ENCODE measurements at regions not wholly inside any gene's neighbourhood (a gene's known extent, or its start where the extent isn't known, plus 50 kb on each side); places are given as distances from the start of the nearest gene placed in this dataset.

DNA sequence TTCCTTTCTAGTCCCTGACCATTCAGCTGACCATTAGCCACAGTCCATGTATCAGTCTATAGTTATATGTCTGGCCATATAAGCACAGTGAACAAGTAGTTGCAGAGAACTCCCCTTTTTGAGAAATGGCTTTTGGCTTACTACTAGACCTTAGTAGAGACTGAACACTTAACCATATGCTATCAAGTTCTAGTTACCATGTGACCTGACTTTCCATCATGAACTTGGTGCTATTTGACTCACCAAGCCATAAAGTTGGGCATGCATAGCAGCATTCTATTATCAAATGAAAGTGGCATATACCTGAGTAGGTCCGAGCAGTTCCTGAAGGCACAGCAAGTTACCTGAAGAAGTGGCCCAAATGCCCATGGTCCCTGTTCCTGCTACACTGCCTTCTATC lies 74.5 kb upstream of the IL2 start:
- TF ChIP-seq KDM5A (IDR thresholded peaks at IDR 0.05) (no peak), RCOR1 (IDR thresholded peaks at IDR 0.05; ENCODE audit: low read depth, low read length) (no peak), SMC3 (IDR thresholded peaks at IDR 0.05) (no peak), USF2 (IDR thresholded peaks at IDR 0.05) (no peak), EP300 (IDR thresholded peaks at IDR 0.05) (no peak), POLR2A (IDR thresholded peaks at IDR 0.05; ENCODE audit: low read length) (no peak), BHLHE40 (IDR thresholded peaks at IDR 0.05; ENCODE audit: low read depth, low read length) (no peak), CBX8 (IDR thresholded peaks at IDR 0.05) (no peak)
- TF ChIP-seq, protein P1, sequence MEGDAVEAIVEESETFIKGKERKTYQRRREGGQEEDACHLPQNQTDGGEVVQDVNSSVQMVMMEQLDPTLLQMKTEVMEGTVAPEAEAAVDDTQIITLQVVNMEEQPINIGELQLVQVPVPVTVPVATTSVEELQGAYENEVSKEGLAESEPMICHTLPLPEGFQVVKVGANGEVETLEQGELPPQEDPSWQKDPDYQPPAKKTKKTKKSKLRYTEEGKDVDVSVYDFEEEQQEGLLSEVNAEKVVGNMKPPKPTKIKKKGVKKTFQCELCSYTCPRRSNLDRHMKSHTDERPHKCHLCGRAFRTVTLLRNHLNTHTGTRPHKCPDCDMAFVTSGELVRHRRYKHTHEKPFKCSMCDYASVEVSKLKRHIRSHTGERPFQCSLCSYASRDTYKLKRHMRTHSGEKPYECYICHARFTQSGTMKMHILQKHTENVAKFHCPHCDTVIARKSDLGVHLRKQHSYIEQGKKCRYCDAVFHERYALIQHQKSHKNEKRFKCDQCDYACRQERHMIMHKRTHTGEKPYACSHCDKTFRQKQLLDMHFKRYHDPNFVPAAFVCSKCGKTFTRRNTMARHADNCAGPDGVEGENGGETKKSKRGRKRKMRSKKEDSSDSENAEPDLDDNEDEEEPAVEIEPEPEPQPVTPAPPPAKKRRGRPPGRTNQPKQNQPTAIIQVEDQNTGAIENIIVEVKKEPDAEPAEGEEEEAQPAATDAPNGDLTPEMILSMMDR (IDR thresholded peaks at IDR 0.05), result no peak
- TF ChIP-seq, protein P2, sequence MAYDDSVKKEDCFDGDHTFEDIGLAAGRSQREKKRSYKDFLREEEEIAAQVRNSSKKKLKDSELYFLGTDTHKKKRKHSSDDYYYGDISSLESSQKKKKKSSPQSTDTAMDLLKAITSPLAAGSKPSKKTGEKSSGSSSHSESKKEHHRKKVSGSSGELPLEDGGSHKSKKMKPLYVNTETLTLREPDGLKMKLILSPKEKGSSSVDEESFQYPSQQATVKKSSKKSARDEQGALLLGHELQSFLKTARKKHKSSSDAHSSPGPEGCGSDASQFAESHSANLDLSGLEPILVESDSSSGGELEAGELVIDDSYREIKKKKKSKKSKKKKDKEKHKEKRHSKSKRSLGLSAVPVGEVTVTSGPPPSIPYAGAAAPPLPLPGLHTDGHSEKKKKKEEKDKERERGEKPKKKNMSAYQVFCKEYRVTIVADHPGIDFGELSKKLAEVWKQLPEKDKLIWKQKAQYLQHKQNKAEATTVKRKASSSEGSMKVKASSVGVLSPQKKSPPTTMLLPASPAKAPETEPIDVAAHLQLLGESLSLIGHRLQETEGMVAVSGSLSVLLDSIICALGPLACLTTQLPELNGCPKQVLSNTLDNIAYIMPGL (CRISPR knock-in tag; IDR thresholded peaks at IDR 0.05; ENCODE audit: borderline replicate concordance), result no peak
- TF ChIP-seq, protein P3, sequence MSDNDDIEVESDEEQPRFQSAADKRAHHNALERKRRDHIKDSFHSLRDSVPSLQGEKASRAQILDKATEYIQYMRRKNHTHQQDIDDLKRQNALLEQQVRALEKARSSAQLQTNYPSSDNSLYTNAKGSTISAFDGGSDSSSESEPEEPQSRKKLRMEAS (IDR thresholded peaks at IDR 0.05), result no peak
